H9 (cell line): ENCODE measurements at regions not wholly inside any gene's neighbourhood (a gene's known extent, or its start where the extent isn't known, plus 50 kb on each side); places are given as distances from the start of the nearest gene placed in this dataset.

Experiments
- DNase-seq: peaks from one replicate; pipeline ENCODE4 v3.0.0-alpha.2; 2017
- H2AFZ ChIP-seq: one replicate; pipeline ENCODE4 v1.6.1; 2013; ENCODE audit warnings: mild to moderate bottlenecking, low read length, control low read depth, moderate library complexity
- H2AK5ac ChIP-seq: 2 replicates; pipeline ENCODE4 v1.6.1; 2013; ENCODE audit warnings: low read length, control low read depth, mixed read lengths; ENCODE audit not compliant: insufficient read length
- H2BK120ac ChIP-seq: one replicate; pipeline ENCODE4 v1.6.1; 2013; ENCODE audit warnings: low read depth, mild to moderate bottlenecking, low read length, control low read depth, inconsistent platforms; ENCODE audit not compliant: poor library complexity, severe bottlenecking
- H2BK12ac ChIP-seq: 2 replicates; pipeline ENCODE4 v1.6.1; 2013; ENCODE audit warnings: low read length, control low read depth, mixed read lengths, low read depth; ENCODE audit not compliant: insufficient read length
- H2BK15ac ChIP-seq: 2 replicates; pipeline ENCODE4 v1.6.1; 2013; ENCODE audit warnings: low read depth, low read length, control low read depth
- H2BK20ac ChIP-seq: one replicate; pipeline ENCODE4 v1.6.1; 2013; ENCODE audit warnings: low read depth, mild to moderate bottlenecking, low read length, control low read depth, inconsistent platforms; ENCODE audit not compliant: poor library complexity, severe bottlenecking
- H2BK5ac ChIP-seq: 2 replicates; pipeline ENCODE4 v1.6.1; 2013; ENCODE audit warnings: low read length, control low read depth, mixed read lengths; ENCODE audit not compliant: insufficient read length
- H3K14ac ChIP-seq: 2 replicates; pipeline ENCODE4 v1.6.1; 2013; ENCODE audit warnings: low read length, control low read depth; ENCODE audit not compliant: insufficient read depth
- H3K18ac ChIP-seq: 2 replicates; pipeline ENCODE4 v1.6.1; 2013; ENCODE audit warnings: low read depth, mild to moderate bottlenecking, mixed read lengths, low read length, control low read depth; ENCODE audit not compliant: insufficient read length
- H3K23ac ChIP-seq: 2 replicates; pipeline ENCODE4 v1.6.1; 2013; ENCODE audit warnings: low read length, control low read depth, mixed read lengths, low read depth; ENCODE audit not compliant: insufficient read length
- H3K23me2 ChIP-seq: 2 replicates; pipeline ENCODE4 v1.6.1; 2013; ENCODE audit warnings: low read depth, mild to moderate bottlenecking, mixed read lengths, low read length, control low read depth; ENCODE audit not compliant: insufficient read length, poor library complexity, severe bottlenecking
- H3K27ac ChIP-seq: 2 replicates; pipeline ENCODE4 v1.5.1; 2013; ENCODE audit warnings: low read length, control low read depth, mixed read lengths, low read depth; ENCODE audit not compliant: insufficient read length
- H3K27me3 ChIP-seq: 2 replicates; pipeline ENCODE4 v1.6.1; 2013; ENCODE audit warnings: low read length, control low read depth, inconsistent platforms; ENCODE audit not compliant: insufficient read depth
- H3K4ac ChIP-seq: 2 replicates; pipeline ENCODE4 v1.6.1; 2013; ENCODE audit warnings: low read depth, mild to moderate bottlenecking, control low read depth, inconsistent platforms, low read length, moderate library complexity
- H3K4me1 ChIP-seq: 2 replicates; pipeline ENCODE4 v1.6.1; 2013; ENCODE audit warnings: low read length, control low read depth, inconsistent platforms; ENCODE audit not compliant: insufficient read depth
- H3K4me2 ChIP-seq: 2 replicates; pipeline ENCODE4 v1.6.1; 2013; ENCODE audit warnings: low read length, control low read depth, mixed read lengths; ENCODE audit not compliant: insufficient read length, insufficient read depth
- H3K56ac ChIP-seq: 2 replicates; pipeline ENCODE4 v1.6.1; 2013; ENCODE audit warnings: low read depth, mild to moderate bottlenecking, mixed read lengths, low read length, control low read depth; ENCODE audit not compliant: insufficient read length
- H3K79me1 ChIP-seq: 2 replicates; pipeline ENCODE4 v1.6.1; 2013; ENCODE audit warnings: low read depth, mild to moderate bottlenecking, moderate library complexity, low read length, control low read depth, inconsistent platforms; ENCODE audit not compliant: insufficient read depth, poor library complexity, severe bottlenecking
- H3K79me2 ChIP-seq: 2 replicates; pipeline ENCODE4 v1.6.1; 2013; ENCODE audit warnings: low read length, control low read depth, inconsistent platforms; ENCODE audit not compliant: insufficient read depth
- H3K9ac ChIP-seq: 2 replicates; pipeline ENCODE4 v1.6.1; 2013; ENCODE audit warnings: low read length, control low read depth, mixed read lengths; ENCODE audit not compliant: insufficient read length; ENCODE audit errors: extremely low read depth
- H3K9me3 ChIP-seq: one replicate; pipeline ENCODE4 v1.6.1; 2013; ENCODE audit warnings: low read depth, low read length, inconsistent platforms; ENCODE audit not compliant: control insufficient read depth
- H3T11ph ChIP-seq: one replicate; pipeline ENCODE4 v1.6.1; 2013; ENCODE audit warnings: mild to moderate bottlenecking, low read length, control low read depth, inconsistent platforms
- H4K20me1 ChIP-seq: one replicate; pipeline ENCODE4 v1.6.1; 2013; ENCODE audit not compliant: control insufficient read depth, insufficient read length, insufficient read depth
- H4K5ac ChIP-seq: 2 replicates; pipeline ENCODE4 v1.6.1; 2013; ENCODE audit warnings: low read depth, mild to moderate bottlenecking, mixed read lengths, low read length, control low read depth; ENCODE audit not compliant: insufficient read length
- H4K8ac ChIP-seq: replicated peaks from 2 replicates; pipeline ENCODE4 v1.6.1; 2013; ENCODE audit warnings: low read length, control low read depth, mixed read lengths, low read depth; ENCODE audit not compliant: insufficient read length
- H4K91ac ChIP-seq: 2 replicates; pipeline ENCODE4 v1.6.1; 2013; ENCODE audit warnings: low read depth, mild to moderate bottlenecking, moderate library complexity, mixed read lengths, low read length, control low read depth; ENCODE audit not compliant: insufficient read length
- H3K27ac Mint-ChIP-seq, 3 experiments: 2 replicates in 2 of 3; 3 replicates in 1 of 3; pipeline ENCODE4 v1.8.0; 2020 to 2021; ENCODE audit warnings: mixed read lengths in 3 of 3, mild to moderate bottlenecking in 1 of 3, moderate library complexity in 1 of 3
- H3K27me3 Mint-ChIP-seq: 2 replicates; pipeline ENCODE4 v1.8.0; 2021; ENCODE audit warnings: low read depth, mild to moderate bottlenecking, moderate library complexity, mixed read lengths
- H3K36me3 Mint-ChIP-seq, 3 experiments: 2 replicates in 2 of 3; 3 replicates in 1 of 3; pipeline ENCODE4 v1.8.0; 2020 to 2021; ENCODE audit warnings: low read depth in 3 of 3, mixed read lengths in 3 of 3; ENCODE audit not compliant: insufficient read depth in 1 of 3
- H3K4me1 Mint-ChIP-seq, 2 experiments: 2 replicates each; pipeline ENCODE4 v1.8.0; 2020; ENCODE audit warnings: mixed read lengths in 2 of 2
- H3K4me3 Mint-ChIP-seq, 2 experiments: 2 replicates in 1 of 2; 3 replicates in 1 of 2; pipeline ENCODE4 v1.8.0; 2020 to 2021; ENCODE audit warnings: mild to moderate bottlenecking in 2 of 2, mixed read lengths in 2 of 2, moderate library complexity in 1 of 2
- H3K9me3 Mint-ChIP-seq, 2 experiments: 2 replicates in 1 of 2; 3 replicates in 1 of 2; pipeline ENCODE4 v1.8.0; 2020; ENCODE audit warnings: mild to moderate bottlenecking in 2 of 2, mixed read lengths in 2 of 2, moderate library complexity in 1 of 2
- CTCF ChIP-seq: fragments of 200-600 bp; sonication (generic); conservative IDR thresholded peaks from 3 replicates; pipeline ENCODE4 v1.8.0; 2021; ENCODE audit warnings: antibody characterized with exemption, mild to moderate bottlenecking
- WGBS: extraction: QIAGEN DNeasy Blood & Tissue Kit; methylation state at CpG from one replicate; pipeline ENCODE4 v1.1.7; 2013; ENCODE audit warnings: missing lambda C conversion rate, low lambda C conversion rate, mixed read lengths; ENCODE audit not compliant: insufficient read length; ENCODE audit errors: extremely low coverage; 5-methylcytosine and 5-hydroxymethylcytosine counted together

GRCh38 chr7:89927762-89928161 is 226.5 kb upstream of the STEAP1 start:
- H3K9me3 ChIP-seq = no peaks in the 10 kb centered on the region
- H2AFZ ChIP-seq = no peak overlapping the region
- H3K23me2 ChIP-seq = no peaks in the 10 kb centered on the region
- no peak overlapping the region for H2BK20ac ChIP-seq
- Mint-ChIP-seq H3K27me3 (no peaks in the 10 kb centered on the region), H3K4me3 (no peak overlapping the region), H3K27ac (no peak overlapping the region), H3K4me1 (0 out of 4 replicates have a peak, but pooled peaks cover 0 to 4% of the 10 kb centered on the region in 2 experiments), H3K9me3 (no peaks in the 10 kb centered on the region; a peak in 1 of 5 replicates), H3K36me3 (no peaks in the 10 kb centered on the region)
- no peak overlapping the region for H2AK5ac ChIP-seq
- DNase-seq = no peak
- no peak overlapping the region for H3K14ac ChIP-seq
- no peak overlapping the region for H3K18ac ChIP-seq
- no peaks in the 10 kb centered on the region for H3K79me1 ChIP-seq
- no CpG with 5 or more reads among the region's 1 CpG for WGBS
- no peak overlapping the region for H3K27ac ChIP-seq
- no peak overlapping the region for H2BK120ac ChIP-seq
- H2BK12ac ChIP-seq = no peak overlapping the region
- H3T11ph ChIP-seq = no peak overlapping the region
- no peak overlapping the region for H4K8ac ChIP-seq
- no peak overlapping the region for H2BK15ac ChIP-seq
- no peak overlapping the region for H4K5ac ChIP-seq
- H3K9ac ChIP-seq = no peak overlapping the region
- H3K23ac ChIP-seq = no peak overlapping the region
- no peak overlapping the region for H2BK5ac ChIP-seq
- no peaks in the 10 kb centered on the region for H3K4me1 ChIP-seq
- no peak overlapping the region for H4K91ac ChIP-seq
- no peaks in the 10 kb centered on the region for H4K20me1 ChIP-seq
- H3K27me3 ChIP-seq = no peaks in the 10 kb centered on the region
- no peak for TF ChIP-seq CTCF
- H3K56ac ChIP-seq = no peak overlapping the region
- no peak overlapping the region for H3K4me2 ChIP-seq
- no peaks in the 10 kb centered on the region for H3K79me2 ChIP-seq
- H3K4ac ChIP-seq = no peak overlapping the region
